ENCODE measurements at regions not wholly inside any gene's neighbourhood (a gene's known extent, or its start where the extent isn't known, plus 50 kb on each side); places are given as distances from the start of the nearest gene placed in this dataset.
"Not testable (repeated sequence)": the region's sequence is repeated elsewhere in the genome, so short reads cannot be mapped to it uniquely, and the experiment has no call there.

GRCh38 chr10:125554753-125555152 lies 128.2 kb downstream of the TEX36 start:
- no peak for DNase-seq (ENCODE audit: low spot score)

- DNase-seq (ENCODE audit: low spot score), result no peak
These were observed 128.8 kb downstream of the TEX36 start for GRCh38 chr10:125554016-125554703.

GRCh38 chr10:125553091-125553490 lies 129.9 kb downstream of the TEX36 start:
- no peak for DNase-seq (ENCODE audit: low spot score)

GRCh38 chr10:125551247-125551646 lies 131.7 kb downstream of the TEX36 start:
- no peak for DNase-seq (ENCODE audit: low spot score)

- no peak for DNase-seq (ENCODE audit: low spot score)
These were observed 132.6 kb downstream of the TEX36 start for GRCh38 chr10:125550362-125550761.

GRCh38 chr10:125549653-125550052 lies 133.3 kb downstream of the TEX36 start:
- DNase-seq (ENCODE audit: low spot score), result no peak

- DNase-seq (ENCODE audit: low spot score), result no peak
These were observed 134.1 kb downstream of the TEX36 start for GRCh38 chr10:125548878-125549277.

GRCh38 chr10:125548356-125548755 lies 134.6 kb downstream of the TEX36 start:
- no peak for DNase-seq (ENCODE audit: low spot score)

GRCh38 chr10:125547010-125547650 lies 135.8 kb downstream of the TEX36 start:
- no peak for DNase-seq (ENCODE audit: low spot score)

GRCh38 chr10:125543796-125544195 lies 139.2 kb downstream of the TEX36 start:
- no peak for DNase-seq (ENCODE audit: low spot score)

- DNase-seq (ENCODE audit: low spot score), result no peak
These were observed 143.8 kb downstream of the TEX36 start for GRCh38 chr10:125538947-125539731.

- DNase-seq (ENCODE audit: low spot score), result no peak
These were observed 146.7 kb downstream of the TEX36 start for GRCh38 chr10:125536236-125536635.

- DNase-seq (ENCODE audit: low spot score), result no peak
These were observed 147.4 kb downstream of the TEX36 start for GRCh38 chr10:125535559-125535958.

GRCh38 chr10:125534515-125534914 lies 148.4 kb downstream of the TEX36 start:
- DNase-seq (ENCODE audit: low spot score), result no peak

GRCh38 chr10:125533866-125534265 lies 149.1 kb downstream of the TEX36 start:
- DNase-seq (ENCODE audit: low spot score), result no peak

- peak; percentile 20 for DNase-seq (ENCODE audit: low spot score)
These were observed 151.5 kb downstream of the TEX36 start for GRCh38 chr10:125531465-125531864.

GRCh38 chr10:125523347-125523746 lies 159.6 kb downstream of the TEX36 start:
- DNase-seq (ENCODE audit: low spot score), result no peak

GRCh38 chr10:125521721-125522680 lies 161.0 kb downstream of the TEX36 start:
- DNase-seq (ENCODE audit: low spot score), result no peak

- no peak for DNase-seq (ENCODE audit: low spot score)
These were observed 162.0 kb downstream of the TEX36 start for GRCh38 chr10:125520968-125521367.

- not testable (repeated sequence) for DNase-seq (ENCODE audit: low spot score)
These were observed 164.6 kb downstream of the TEX36 start for GRCh38 chr10:125518397-125518796.

- no peak for DNase-seq (ENCODE audit: low spot score)
These were observed 167.4 kb downstream of the TEX36 start for GRCh38 chr10:125515571-125515970.
